ENCODE measurements at regions not wholly inside any gene's neighbourhood (a gene's known extent, or its start where the extent isn't known, plus 50 kb on each side); places are given as distances from the start of the nearest gene placed in this dataset.

DNA sequence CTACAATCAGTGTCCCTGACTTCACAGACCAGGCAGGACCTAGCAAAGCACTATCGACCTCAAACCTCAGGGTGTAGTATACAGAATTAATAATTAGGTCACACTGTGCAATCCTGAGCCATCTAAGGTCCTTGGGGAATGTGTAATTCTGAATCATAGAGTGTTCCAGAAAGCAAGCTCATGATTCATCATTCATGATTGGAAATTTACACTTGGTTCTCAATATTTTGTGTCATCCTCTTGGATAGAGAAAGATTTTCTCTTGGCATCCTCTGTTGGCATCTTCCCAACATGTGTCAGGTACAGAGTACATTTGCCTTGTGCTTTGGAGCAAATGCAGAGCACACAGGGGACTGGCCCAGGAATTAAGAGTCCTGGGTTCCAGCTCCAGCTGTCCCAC is 245.0 kb upstream of the NT5C1B start:
- TF ChIP-seq, protein P1, sequence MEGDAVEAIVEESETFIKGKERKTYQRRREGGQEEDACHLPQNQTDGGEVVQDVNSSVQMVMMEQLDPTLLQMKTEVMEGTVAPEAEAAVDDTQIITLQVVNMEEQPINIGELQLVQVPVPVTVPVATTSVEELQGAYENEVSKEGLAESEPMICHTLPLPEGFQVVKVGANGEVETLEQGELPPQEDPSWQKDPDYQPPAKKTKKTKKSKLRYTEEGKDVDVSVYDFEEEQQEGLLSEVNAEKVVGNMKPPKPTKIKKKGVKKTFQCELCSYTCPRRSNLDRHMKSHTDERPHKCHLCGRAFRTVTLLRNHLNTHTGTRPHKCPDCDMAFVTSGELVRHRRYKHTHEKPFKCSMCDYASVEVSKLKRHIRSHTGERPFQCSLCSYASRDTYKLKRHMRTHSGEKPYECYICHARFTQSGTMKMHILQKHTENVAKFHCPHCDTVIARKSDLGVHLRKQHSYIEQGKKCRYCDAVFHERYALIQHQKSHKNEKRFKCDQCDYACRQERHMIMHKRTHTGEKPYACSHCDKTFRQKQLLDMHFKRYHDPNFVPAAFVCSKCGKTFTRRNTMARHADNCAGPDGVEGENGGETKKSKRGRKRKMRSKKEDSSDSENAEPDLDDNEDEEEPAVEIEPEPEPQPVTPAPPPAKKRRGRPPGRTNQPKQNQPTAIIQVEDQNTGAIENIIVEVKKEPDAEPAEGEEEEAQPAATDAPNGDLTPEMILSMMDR (IDR thresholded peaks at IDR 0.05 in 4 of 5, conservative IDR thresholded peaks at IDR 0.05 in 1 of 5) = no peak
- TF ChIP-seq POLR2A (IDR thresholded peaks at IDR 0.05) = no peak
